Body of pancreas (tissue), 4 donors: ENCODE measurements at regions not wholly inside any gene's neighbourhood (a gene's known extent, or its start where the extent isn't known, plus 50 kb on each side); places are given as distances from the start of the nearest gene placed in this dataset.

Experiments
- POLR2A ChIP-seq, 3 donors: fragments of 450-650 bp; IDR thresholded peaks; one replicate each; pipeline ENCODE4 v1.6.1; 2016; ENCODE audit warnings: antibody characterized with exemption in 3 of 3, mild to moderate bottlenecking in 2 of 3
- TF ChIP-seq, protein P1 (sequence below), 7 experiments: fragments of 450-650 bp in 4 of 7; fragments of 200-600 bp in 3 of 7; sonication (generic) in 3 of 7; IDR thresholded peaks; one replicate each; pipeline ENCODE4 v1.5.1; 2016 to 2019; ENCODE audit warnings: antibody characterized with exemption in 7 of 7

DNA sequence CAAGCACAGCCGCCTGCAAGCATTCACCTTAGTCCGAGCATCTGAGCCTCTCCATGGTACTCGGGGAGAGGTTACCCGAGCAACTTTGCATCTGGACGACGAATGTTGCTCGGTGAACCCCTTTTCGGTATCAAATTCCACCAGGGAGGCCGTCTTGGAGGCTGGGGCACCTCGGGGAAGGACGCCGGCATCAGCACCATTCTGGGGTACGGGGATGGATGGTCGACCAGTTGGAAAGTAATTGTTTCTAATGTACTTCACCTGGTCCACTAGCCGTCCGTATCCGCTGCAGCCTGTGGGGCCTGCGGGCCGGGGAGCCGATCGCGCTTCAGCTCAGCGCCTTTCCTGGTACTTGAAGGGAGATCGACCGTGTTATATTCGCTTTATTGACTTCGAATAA, 161.7 kb upstream of the RTL1 start:
- TF ChIP-seq, protein P1, sequence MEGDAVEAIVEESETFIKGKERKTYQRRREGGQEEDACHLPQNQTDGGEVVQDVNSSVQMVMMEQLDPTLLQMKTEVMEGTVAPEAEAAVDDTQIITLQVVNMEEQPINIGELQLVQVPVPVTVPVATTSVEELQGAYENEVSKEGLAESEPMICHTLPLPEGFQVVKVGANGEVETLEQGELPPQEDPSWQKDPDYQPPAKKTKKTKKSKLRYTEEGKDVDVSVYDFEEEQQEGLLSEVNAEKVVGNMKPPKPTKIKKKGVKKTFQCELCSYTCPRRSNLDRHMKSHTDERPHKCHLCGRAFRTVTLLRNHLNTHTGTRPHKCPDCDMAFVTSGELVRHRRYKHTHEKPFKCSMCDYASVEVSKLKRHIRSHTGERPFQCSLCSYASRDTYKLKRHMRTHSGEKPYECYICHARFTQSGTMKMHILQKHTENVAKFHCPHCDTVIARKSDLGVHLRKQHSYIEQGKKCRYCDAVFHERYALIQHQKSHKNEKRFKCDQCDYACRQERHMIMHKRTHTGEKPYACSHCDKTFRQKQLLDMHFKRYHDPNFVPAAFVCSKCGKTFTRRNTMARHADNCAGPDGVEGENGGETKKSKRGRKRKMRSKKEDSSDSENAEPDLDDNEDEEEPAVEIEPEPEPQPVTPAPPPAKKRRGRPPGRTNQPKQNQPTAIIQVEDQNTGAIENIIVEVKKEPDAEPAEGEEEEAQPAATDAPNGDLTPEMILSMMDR (IDR thresholded peaks at IDR 0.05): no peak
- no peak for TF ChIP-seq POLR2A (IDR thresholded peaks at IDR 0.05)
